ENCODE measurements at regions not wholly inside any gene's neighbourhood (a gene's known extent, or its start where the extent isn't known, plus 50 kb on each side); places are given as distances from the start of the nearest gene placed in this dataset.

GRCh38 chr1:101311146-101311920 is 74.5 kb downstream of the S1PR1 start:
- H3K4me1 ChIP-seq, result peaks cover 0 to 4% of the 10 kb centered on the region in 2 donors
- no peaks in the 10 kb centered on the region for H3K9me3 ChIP-seq
- 91 to 95% methylated on average over 4 of the region's 4 CpGs for WGBS, 2 donors
- H3K27ac ChIP-seq, result no peak overlapping the region
- TF ChIP-seq CTCF (IDR thresholded peaks at IDR 0.05) (no peak), POLR2A (IDR thresholded peaks at IDR 0.05) (no peak)
- intact Hi-C loops (cut with DNase I), result no loop called here
- DNase-seq, result no peak
- no peaks in the 10 kb centered on the region for H3K36me3 ChIP-seq
- no peak overlapping the region for H3K4me3 ChIP-seq (replicated peaks in 1 of 3)
- H3K27me3 ChIP-seq, result no peaks in the 10 kb centered on the region

- Histone ChIP-seq H3K27ac (no peak overlapping the region), H3K27me3 (no peaks in the 10 kb centered on the region), H3K36me3 (no peaks in the 10 kb centered on the region), H3K4me3 (replicated peaks in 1 of 3) (no peak overlapping the region), H3K4me1 (peaks cover 0 to 4% of the 10 kb centered on the region in 2 donors), H3K9me3 (no peaks in the 10 kb centered on the region)
- intact Hi-C loops (cut with DNase I), result no loop called here
- WGBS, 2 donors, result 86 to 95% methylated on average over 4 of the region's 4 CpGs
- no peak for DNase-seq
- TF ChIP-seq POLR2A (IDR thresholded peaks at IDR 0.05), result no peak
- no peak for TF ChIP-seq CTCF (IDR thresholded peaks at IDR 0.05)
Measured at GRCh38 chr1:101312147-101312546, 75.3 kb downstream of the S1PR1 start.

- TF ChIP-seq CTCF (IDR thresholded peaks at IDR 0.05) (no peak), POLR2A (IDR thresholded peaks at IDR 0.05) (no peak)
- H3K27ac ChIP-seq, result no peak overlapping the region
- H3K9me3 ChIP-seq, result no peaks in the 10 kb centered on the region
- peaks cover 0 to 4% of the 10 kb centered on the region in 2 donors for H3K4me1 ChIP-seq
- H3K4me3 ChIP-seq (replicated peaks in 1 of 3), result no peak overlapping the region
- 95 to 98% methylated on average over 7 of the region's 7 CpGs for WGBS, 2 donors
- DNase-seq, result no peak
- intact Hi-C loops (cut with DNase I), result no loop called here
- no peaks in the 10 kb centered on the region for H3K27me3 ChIP-seq
- H3K36me3 ChIP-seq, result no peaks in the 10 kb centered on the region
Measured at GRCh38 chr1:101313356-101313755, 76.5 kb downstream of the S1PR1 start.

GRCh38 chr1:101314244-101314643 is 77.4 kb downstream of the S1PR1 start:
- Histone ChIP-seq H3K27me3 (no peaks in the 10 kb centered on the region), H3K4me3 (replicated peaks in 1 of 3) (no peak overlapping the region), H3K27ac (no peak overlapping the region), H3K9me3 (no peaks in the 10 kb centered on the region), H3K36me3 (no peaks in the 10 kb centered on the region), H3K4me1 (peaks cover 0 to 4% of the 10 kb centered on the region in 2 donors)
- DNase-seq, result no peak
- TF ChIP-seq CTCF (IDR thresholded peaks at IDR 0.05), result no peak
- TF ChIP-seq POLR2A (IDR thresholded peaks at IDR 0.05), result no peak
- intact Hi-C loops (cut with DNase I), result no loop called here
- WGBS, 2 donors, result 97 to 100% methylated on average over 2 of the region's 2 CpGs

GRCh38 chr1:101316256-101316655 is 79.4 kb downstream of the S1PR1 start:
- no peak overlapping the region for H3K27ac ChIP-seq
- no peaks in the 10 kb centered on the region for H3K9me3 ChIP-seq
- H3K4me1 ChIP-seq, result no peaks in the 10 kb centered on the region
- DNase-seq, result no peak
- no peak overlapping the region for H3K4me3 ChIP-seq (replicated peaks in 1 of 3)
- no peak for TF ChIP-seq CTCF (IDR thresholded peaks at IDR 0.05)
- TF ChIP-seq POLR2A (IDR thresholded peaks at IDR 0.05), result no peak
- no peaks in the 10 kb centered on the region for H3K36me3 ChIP-seq
- intact Hi-C loops (cut with DNase I), result no loop called here
- 75 to 77% methylated on average over 6 of the region's 6 CpGs for WGBS, 2 donors
- no peaks in the 10 kb centered on the region for H3K27me3 ChIP-seq
